HG03439 (cell line): ENCODE measurements at regions not wholly inside any gene's neighbourhood (a gene's known extent, or its start where the extent isn't known, plus 50 kb on each side); places are given as distances from the start of the nearest gene placed in this dataset.

ENCODE experiments used
- ATAC-seq: cut with Tn5 transposase; IDR thresholded peaks from one replicate; pipeline ENCODE4 v1.9.1; 2021; ENCODE audit warnings: mild to moderate bottlenecking, moderate library complexity; ENCODE audit not compliant: unreplicated experiment

GRCh38 chr20:11118802-11119380, 445.1 kb upstream of the JAG1 start:
- ATAC-seq: no peak

GRCh38 chr20:11119573-11119972, 445.8 kb upstream of the JAG1 start:
- no peak for ATAC-seq

GRCh38 chr20:11120431-11120830, 446.6 kb upstream of the JAG1 start:
- ATAC-seq: no peak

- ATAC-seq: no peak
Observed at GRCh38 chr20:11124849-11125505, 451.2 kb upstream of the JAG1 start.

GRCh38 chr20:11128220-11128718, 454.5 kb upstream of the JAG1 start:
- ATAC-seq: no peak

- ATAC-seq: no peak
Observed at GRCh38 chr20:11128721-11129120, 454.9 kb upstream of the JAG1 start.

- no peak for ATAC-seq
Observed at GRCh38 chr20:11130554-11131166, 456.9 kb upstream of the JAG1 start.

- ATAC-seq: no peak
Observed at GRCh38 chr20:11132819-11133415, 459.1 kb upstream of the JAG1 start.

- no peak for ATAC-seq
Observed at GRCh38 chr20:11136691-11137090, 462.9 kb upstream of the JAG1 start.

- no peak for ATAC-seq
Observed at GRCh38 chr20:11137688-11138087, 463.9 kb upstream of the JAG1 start.

- ATAC-seq: no peak
Observed at GRCh38 chr20:11140359-11140758, 466.6 kb upstream of the JAG1 start.

- no peak for ATAC-seq
Observed at GRCh38 chr20:11143481-11143880, 469.7 kb upstream of the JAG1 start.

- ATAC-seq: no peak
Observed at GRCh38 chr20:11144114-11144950, 470.5 kb upstream of the JAG1 start.

- no peak for ATAC-seq
Observed at GRCh38 chr20:11145616-11146015, 471.8 kb upstream of the JAG1 start.

- no peak for ATAC-seq
Observed at GRCh38 chr20:11153819-11154218, 480.0 kb upstream of the JAG1 start.

- no peak for ATAC-seq
Observed at GRCh38 chr20:11155156-11155756, 481.5 kb upstream of the JAG1 start.

- ATAC-seq: no peak
Observed at GRCh38 chr20:11156922-11157321, 483.1 kb upstream of the JAG1 start.

GRCh38 chr20:11158146-11158545, 484.3 kb upstream of the JAG1 start:
- no peak for ATAC-seq

- ATAC-seq: no peak
Observed at GRCh38 chr20:11158589-11158988, 484.8 kb upstream of the JAG1 start.

GRCh38 chr20:11159728-11160127, 485.9 kb upstream of the JAG1 start:
- no peak for ATAC-seq
